PC-3 (cell line): ENCODE measurements at regions not wholly inside any gene's neighbourhood (a gene's known extent, or its start where the extent isn't known, plus 50 kb on each side); places are given as distances from the start of the nearest gene placed in this dataset.

ENCODE experiments used
- ATAC-seq: fragments of 200-7000 bp; cut with Tn5 transposase; 2 replicates; pipeline ENCODE4 v1.9.1; 2020; ENCODE audit warnings: mild to moderate bottlenecking, moderate library complexity
- BruUV-seq: library from RNA; stranded (reverse); fragments of 400-500 nt; replicated peaks from 2 replicates; lab custom pipeline; 2021; lab: Mats Ljungman, UMichigan
- CTCF ChIA-PET: fragments of 300-600 bp; sonication (Branson Sonifier 250); formaldehyde crosslinking; loops from one replicate; lab custom pipeline; 2022; ENCODE audit warnings: antibody characterized with exemption; lab: Charles Lee
- POLR2A ChIA-PET: fragments of 300-600 bp; sonication (Branson Sonifier 250); formaldehyde crosslinking; loops from one replicate; lab custom pipeline; 2022; ENCODE audit warnings: antibody characterized with exemption; ENCODE audit not compliant: unreplicated experiment; lab: Charles Lee
- DNase-seq: peaks from one replicate; pipeline ENCODE4 v3.0.0-alpha.2; 2015
- H2AFZ ChIP-seq: fragments of 300-600 bp; sonication (generic); 2 replicates; pipeline ENCODE4 v1.6.0; 2016; ENCODE audit warnings: antibody characterized with exemption, low read length
- H3F3A ChIP-seq: fragments of 300-600 bp; sonication (generic); one replicate; pipeline ENCODE4 v1.6.0; 2017; ENCODE audit warnings: antibody characterized with exemption, low read length, control low read depth, mild to moderate bottlenecking; ENCODE audit not compliant: unreplicated experiment
- H3K27ac ChIP-seq: fragments of 300-600 bp; sonication (generic); 2 replicates; pipeline ENCODE4 v1.5.1; 2016; ENCODE audit warnings: mild to moderate bottlenecking, low read length
- H3K27me3 ChIP-seq: fragments of 300-600 bp; sonication (generic); 2 replicates; pipeline ENCODE4 v1.6.1; 2016; ENCODE audit warnings: low read length, mixed read lengths
- H3K36me3 ChIP-seq: fragments of 300-600 bp; sonication (generic); 2 replicates; pipeline ENCODE4 v1.6.1; 2016; ENCODE audit warnings: low read depth, mixed run types, low read length, mixed read lengths
- H3K4me1 ChIP-seq: fragments of 300-600 bp; sonication (generic); 2 replicates; pipeline ENCODE4 v1.5.1; 2016; ENCODE audit warnings: low read length; ENCODE audit not compliant: insufficient read depth
- H3K4me2 ChIP-seq: fragments of 300-600 bp; sonication (generic); 2 replicates; pipeline ENCODE4 v1.6.0; 2016; ENCODE audit warnings: low read length
- H3K4me3 ChIP-seq: fragments of 300-600 bp; sonication (generic); 2 replicates; pipeline ENCODE4 v1.5.1; 2016; ENCODE audit warnings: mild to moderate bottlenecking, low read length, mixed read lengths
- H3K79me2 ChIP-seq: fragments of 300-600 bp; sonication (generic); 2 replicates; pipeline ENCODE4 v1.6.1; 2017; ENCODE audit warnings: low read length, mixed read lengths
- H3K9ac ChIP-seq: fragments of 300-600 bp; sonication (generic); 2 replicates; pipeline ENCODE4 v1.6.0; 2016; ENCODE audit warnings: mild to moderate bottlenecking, low read length
- H3K9me2 ChIP-seq: fragments of 300-600 bp; sonication (generic); replicated peaks from 2 replicates; pipeline ENCODE4 v1.6.1; 2016; ENCODE audit warnings: mixed run types, low read length, mixed read lengths
- H3K9me3 ChIP-seq: fragments of 300-600 bp; sonication (generic); 2 replicates; pipeline ENCODE4 v1.6.1; 2016; ENCODE audit warnings: low read length, mixed read lengths
- H4K20me1 ChIP-seq: fragments of 300-600 bp; sonication (generic); 2 replicates; pipeline ENCODE4 v1.6.1; 2016; ENCODE audit warnings: low read length, mixed read lengths
- CTCF ChIP-seq: fragments of 300-600 bp; sonication (generic); conservative IDR thresholded peaks from 2 replicates; pipeline ENCODE4 v1.5.1; 2017; ENCODE audit warnings: antibody characterized with exemption, low read depth, mild to moderate bottlenecking, low read length
- EZH2 ChIP-seq: fragments of 300-600 bp; sonication (generic); IDR thresholded peaks from one replicate; pipeline ENCODE4 v1.6.1; 2017; ENCODE audit warnings: antibody characterized with exemption, mild to moderate bottlenecking, low read length; ENCODE audit not compliant: unreplicated experiment
- EZH2phosphoT487 ChIP-seq: fragments of 300-600 bp; sonication (generic); IDR thresholded peaks from 2 replicates; pipeline ENCODE4 v1.6.1; 2018; ENCODE audit warnings: mild to moderate bottlenecking, antibody characterized with exemption, low read length, borderline replicate concordance
- intact Hi-C: fragments of 100-400 bp; cut with micrococcal nuclease; formaldehyde crosslinking; loops from 2 replicates; pipeline ENCODE4 v1.9.0; 2023

DNA sequence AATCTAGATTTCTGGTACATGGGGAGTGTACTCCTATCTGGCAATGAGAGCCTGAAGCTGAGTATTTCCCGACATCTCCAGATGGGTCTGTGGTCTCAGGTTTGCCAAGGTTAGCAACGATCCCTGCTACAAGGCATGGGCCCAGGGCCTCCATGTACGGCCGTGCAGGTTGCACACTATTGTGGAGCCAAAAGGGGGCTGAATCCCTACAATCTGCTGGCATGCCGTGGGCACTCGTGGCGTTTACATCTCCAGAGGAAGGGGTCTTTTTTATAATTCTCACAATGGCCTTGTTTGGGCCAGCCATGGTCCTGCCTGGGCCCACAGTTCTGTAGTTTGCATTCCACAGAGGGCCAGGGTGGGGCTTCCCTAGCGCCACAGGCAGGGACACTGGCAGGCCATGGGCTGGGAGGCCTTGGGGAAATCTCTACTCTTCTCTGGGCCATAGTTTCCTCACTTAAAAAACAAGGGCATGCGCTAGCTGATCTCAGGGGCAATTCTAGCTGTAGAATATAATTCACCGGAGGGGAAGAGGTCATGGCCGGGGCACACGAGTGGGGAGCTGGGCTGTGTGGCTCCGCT is 68.9 kb upstream of the TLE3 start:
- Histone ChIP-seq H3K27me3 (peaks cover 10% of the 10 kb centered on the region), H3K79me2 (no peaks in the 10 kb centered on the region), H3K9ac (no peak overlapping the region), H3K4me1 (no peaks in the 10 kb centered on the region), H3K9me3 (no peaks in the 10 kb centered on the region), H2AFZ (no peak overlapping the region), H3K4me3 (no peak overlapping the region), H3K27ac (no peak overlapping the region), H3K4me2 (no peak overlapping the region), H3K36me3 (no peaks in the 10 kb centered on the region), H3F3A (no peaks in the 10 kb centered on the region), H3K9me2 (no peaks in the 10 kb centered on the region), H4K20me1 (no peaks in the 10 kb centered on the region)
- POLR2A ChIA-PET: no interaction called here
- TF ChIP-seq EZH2phosphoT487 (no peak), EZH2 (no peak), CTCF (no peak)
- intact Hi-C loops: no loop called here
- no peak for DNase-seq
- CTCF ChIA-PET: no interaction called here
- no peak for ATAC-seq
- BruUV-seq: no TSS peak

- no TSS peak for BruUV-seq
- Histone ChIP-seq H4K20me1 (no peaks in the 10 kb centered on the region), H3K4me3 (no peak overlapping the region), H2AFZ (no peak overlapping the region), H3K9ac (no peak overlapping the region), H3K9me3 (no peaks in the 10 kb centered on the region), H3K9me2 (no peaks in the 10 kb centered on the region), H3K4me2 (no peak overlapping the region), H3K27ac (no peak overlapping the region), H3K4me1 (no peaks in the 10 kb centered on the region), H3K79me2 (no peaks in the 10 kb centered on the region), H3K36me3 (no peaks in the 10 kb centered on the region), H3K27me3 (peaks cover 6% of the 10 kb centered on the region; the same call in 1 of the 2 replicates), H3F3A (no peaks in the 10 kb centered on the region)
- DNase-seq (no peak), ATAC-seq (no peak)
- CTCF ChIA-PET: no interaction called here
- intact Hi-C loops: no loop called here
- POLR2A ChIA-PET: no interaction called here
- TF ChIP-seq CTCF (no peak), EZH2 (no peak), EZH2phosphoT487 (no peak)
Measured at GRCh38 chr15:70165716-70166284, 68.1 kb upstream of the TLE3 start.

GRCh38 chr15:70164910-70165715 is 67.4 kb upstream of the TLE3 start:
- no peaks in the 10 kb centered on the region for H4K20me1 ChIP-seq
- no TSS peak for BruUV-seq
- H3K36me3 ChIP-seq: no peaks in the 10 kb centered on the region
- POLR2A ChIA-PET: no interaction called here
- no peak overlapping the region for H3K9ac ChIP-seq
- DNase-seq: no peak
- H3K27ac ChIP-seq: no peak overlapping the region
- ATAC-seq: no peak
- CTCF ChIA-PET: no interaction called here
- no peak for TF ChIP-seq EZH2phosphoT487
- TF ChIP-seq EZH2: no peak
- TF ChIP-seq CTCF: no peak
- H3K4me1 ChIP-seq: no peaks in the 10 kb centered on the region
- intact Hi-C loops: no loop called here
- no peak overlapping the region for H3K4me3 ChIP-seq
- no peaks in the 10 kb centered on the region for H3K79me2 ChIP-seq
- H3K9me2 ChIP-seq: no peaks in the 10 kb centered on the region
- H3F3A ChIP-seq: no peaks in the 10 kb centered on the region
- no peaks in the 10 kb centered on the region for H3K27me3 ChIP-seq
- no peak overlapping the region for H3K4me2 ChIP-seq
- H3K9me3 ChIP-seq: no peaks in the 10 kb centered on the region
- H2AFZ ChIP-seq: no peak overlapping the region
